NCI-H524 treated with DMSO at 0.1 percent for 48 hours (cell line): ENCODE measurements at regions not wholly inside any gene's neighbourhood (a gene's known extent, or its start where the extent isn't known, plus 50 kb on each side); places are given as distances from the start of the nearest gene placed in this dataset.

Source experiments
- DNase-seq: peaks from one replicate; lab custom pipeline; 2025; lab: John Stamatoyannopoulos, UW

- no peak for DNase-seq
Measured at GRCh38 chr10:84053626-84054025, 85.7 kb upstream of the GHITM start.

DNA sequence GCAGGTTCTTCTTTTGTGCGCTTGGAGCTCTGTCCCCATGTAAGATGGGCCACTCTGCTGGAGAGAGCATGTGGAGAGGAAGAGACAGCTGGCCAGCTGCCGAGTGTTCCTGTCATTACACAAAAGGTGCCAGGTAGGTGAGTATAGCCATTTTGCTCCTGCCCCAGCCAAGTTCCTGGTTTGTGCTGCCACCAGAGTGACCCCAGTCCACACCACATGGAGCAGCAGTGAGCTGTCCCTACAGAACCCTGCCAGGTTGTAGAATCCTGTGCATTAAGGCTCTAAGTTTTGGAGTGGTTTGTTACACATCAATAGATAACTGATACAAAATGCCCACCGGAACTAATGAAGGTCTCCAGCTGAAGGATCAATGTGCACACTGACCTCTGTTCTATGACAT, 84.6 kb upstream of the GHITM start:
- DNase-seq, result no peak

DNA sequence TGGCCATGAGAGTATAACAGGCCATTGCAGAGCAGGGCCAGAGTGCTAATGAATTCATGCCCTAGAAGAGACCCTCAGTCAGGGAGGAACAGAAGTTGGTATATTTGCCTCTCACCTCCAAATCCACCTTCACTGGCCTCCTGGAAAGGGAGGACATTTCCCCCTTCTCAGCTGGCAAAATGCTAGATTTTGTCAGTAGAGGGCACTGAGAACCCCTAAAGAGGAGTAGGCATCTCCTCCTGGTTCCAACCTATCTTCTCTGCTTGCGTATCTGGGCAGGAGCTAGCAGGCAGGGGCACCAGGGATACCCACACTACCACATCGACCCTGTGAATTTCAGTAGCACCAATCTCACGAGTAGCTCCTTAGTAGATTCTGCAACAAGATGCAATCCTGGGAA, 79.8 kb upstream of the GHITM start:
- DNase-seq, result no peak

DNA sequence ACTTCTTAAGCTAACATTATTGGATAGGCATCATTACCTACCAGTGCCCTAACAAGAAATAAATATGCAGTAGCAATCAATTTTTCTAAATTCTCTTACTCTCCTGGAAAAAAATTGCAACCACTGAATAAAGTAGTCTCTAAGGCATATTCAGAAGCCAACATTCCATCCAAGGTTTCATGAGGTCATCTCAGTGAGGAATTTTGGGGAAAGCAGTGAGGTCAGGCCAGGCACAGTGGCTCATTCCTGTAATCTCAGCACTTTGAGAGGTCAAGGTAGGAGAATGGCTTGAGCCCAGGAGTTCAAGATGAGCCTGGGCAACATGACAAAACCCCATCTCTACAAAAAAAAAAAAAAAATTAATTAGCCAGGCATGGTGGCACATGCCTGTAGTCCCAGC, 75.9 kb upstream of the GHITM start:
- DNase-seq, result no peak

DNA sequence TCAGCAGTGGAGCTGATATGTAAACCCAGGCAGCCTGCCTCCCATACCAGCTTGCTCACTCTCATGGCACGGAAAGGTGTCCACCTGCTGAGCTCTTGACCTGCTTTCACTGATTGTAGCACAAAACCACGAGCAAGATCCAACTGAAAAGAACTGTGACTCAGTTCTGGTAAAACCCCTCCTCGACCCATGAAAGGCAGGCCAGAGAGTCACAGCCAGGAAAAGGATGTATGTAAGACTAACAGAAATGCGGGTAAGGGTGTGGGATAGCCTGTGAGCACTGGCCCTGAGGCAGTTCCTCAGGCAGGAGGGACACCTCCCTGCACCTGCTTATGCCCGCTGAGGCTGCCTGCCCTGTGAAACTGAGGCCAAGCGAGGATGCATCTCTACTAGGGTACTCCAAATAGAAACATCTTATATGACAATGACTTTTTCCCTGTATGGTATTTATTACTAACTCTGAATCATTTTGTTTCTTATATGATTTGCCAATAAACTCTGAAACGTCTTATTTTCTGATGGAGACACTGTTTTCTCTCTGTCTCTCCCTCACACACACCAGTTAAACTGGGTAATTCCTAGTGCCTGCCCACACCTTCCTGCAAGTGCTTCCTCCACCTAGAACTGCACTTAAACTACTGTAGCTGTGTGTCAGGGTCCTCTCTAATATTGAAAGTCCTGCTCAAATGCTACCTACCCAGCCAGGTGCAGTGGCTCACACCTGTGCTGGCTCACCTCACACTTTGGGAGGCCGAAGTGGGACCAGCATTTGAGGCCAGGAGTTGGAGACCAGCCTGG, 73.3 kb upstream of the GHITM start:
- DNase-seq, result no peak

DNA sequence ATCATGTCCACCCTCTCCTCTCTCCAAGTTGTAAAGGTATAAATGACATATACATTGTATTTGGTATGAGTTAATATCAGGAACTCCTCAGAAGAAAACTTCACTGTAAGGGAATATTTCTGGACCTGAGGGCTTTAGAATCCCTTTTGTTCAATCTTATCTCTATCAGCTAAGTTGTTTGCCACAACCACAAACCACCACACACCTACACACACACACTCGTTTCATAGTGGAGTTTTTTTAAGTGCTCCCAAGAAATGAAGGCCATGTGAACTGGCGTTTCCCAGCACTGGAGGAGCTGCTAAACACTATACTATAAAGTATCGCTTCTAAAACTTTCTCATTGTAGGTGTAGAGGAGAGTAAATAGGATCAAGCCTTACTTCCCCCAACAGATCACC, 64.8 kb upstream of the GHITM start:
- DNase-seq, result no peak

- no peak for DNase-seq
Measured at GRCh38 chr10:84075226-84076046, 63.9 kb upstream of the GHITM start.

DNA sequence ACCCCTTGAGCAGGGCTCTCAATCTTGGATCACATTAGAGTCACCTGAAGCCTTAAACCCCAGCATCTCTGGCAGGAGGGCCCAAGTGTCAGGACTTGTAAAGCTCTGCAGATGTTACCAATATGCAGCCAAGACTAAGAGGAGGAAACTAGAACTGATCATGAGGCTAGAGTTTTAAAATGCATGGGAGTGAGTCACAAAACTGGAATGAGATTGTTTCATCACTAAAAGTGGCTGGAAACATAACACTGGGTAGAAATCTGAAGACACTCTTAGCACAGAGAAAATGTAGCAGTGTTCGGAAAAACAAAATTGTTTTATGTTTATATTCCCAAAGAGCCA, 63.3 kb upstream of the GHITM start:
- no peak for DNase-seq

DNA sequence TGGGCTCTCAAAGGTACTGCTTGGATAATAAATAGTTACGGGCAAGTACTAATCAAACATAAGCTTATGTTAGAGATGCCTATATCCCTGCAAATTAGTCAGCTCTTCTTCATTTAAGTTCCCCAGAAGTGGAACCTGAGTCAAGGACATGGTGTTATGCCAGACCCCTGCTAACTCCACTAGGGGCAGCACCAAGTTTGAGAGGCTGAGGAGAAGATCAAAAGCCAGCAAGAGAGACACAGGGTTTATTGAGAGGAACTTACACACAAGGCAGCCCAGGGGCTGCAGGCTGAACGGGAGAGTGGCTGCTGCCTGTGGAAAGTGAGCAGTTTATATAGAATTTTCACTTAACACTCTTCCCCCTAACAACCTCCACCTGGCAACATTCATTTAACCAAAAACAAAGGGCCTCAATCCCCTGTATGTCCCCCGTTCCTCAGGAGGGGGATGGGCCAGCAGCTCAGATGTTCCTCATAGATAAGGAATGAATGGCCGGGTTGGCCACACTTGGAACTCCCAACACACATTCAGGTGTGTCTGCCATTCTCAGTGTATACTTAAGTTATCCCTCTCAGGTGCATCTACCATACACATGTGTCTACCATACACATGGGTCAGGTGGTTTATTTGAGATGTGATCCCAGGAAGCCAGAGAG, 62.6 kb upstream of the GHITM start:
- DNase-seq, result no peak

GRCh38 chr10:84077768-84078167, 61.5 kb upstream of the GHITM start:
- no peak for DNase-seq

GRCh38 chr10:84078771-84079170, 60.5 kb upstream of the GHITM start:
- DNase-seq, result no peak

DNA sequence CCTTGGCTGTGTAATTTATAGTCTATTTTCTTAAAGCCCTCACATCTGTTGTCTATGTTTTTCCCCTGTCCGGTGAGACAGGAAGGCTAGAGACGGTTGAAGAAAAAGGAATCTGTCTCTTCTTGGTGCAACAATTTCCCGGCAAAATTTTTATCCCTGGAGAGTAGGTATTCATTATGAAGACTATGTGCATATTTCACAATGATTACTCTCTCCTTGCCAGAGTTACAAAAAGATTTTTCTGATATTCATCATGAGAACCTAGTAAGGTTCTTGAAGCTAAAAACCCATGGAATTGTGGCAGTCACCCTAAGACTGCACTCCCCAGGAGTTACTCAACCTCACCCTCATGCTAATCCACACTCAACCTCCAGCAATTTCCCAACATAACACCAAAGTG, 55.0 kb upstream of the GHITM start:
- DNase-seq, result no peak

DNA sequence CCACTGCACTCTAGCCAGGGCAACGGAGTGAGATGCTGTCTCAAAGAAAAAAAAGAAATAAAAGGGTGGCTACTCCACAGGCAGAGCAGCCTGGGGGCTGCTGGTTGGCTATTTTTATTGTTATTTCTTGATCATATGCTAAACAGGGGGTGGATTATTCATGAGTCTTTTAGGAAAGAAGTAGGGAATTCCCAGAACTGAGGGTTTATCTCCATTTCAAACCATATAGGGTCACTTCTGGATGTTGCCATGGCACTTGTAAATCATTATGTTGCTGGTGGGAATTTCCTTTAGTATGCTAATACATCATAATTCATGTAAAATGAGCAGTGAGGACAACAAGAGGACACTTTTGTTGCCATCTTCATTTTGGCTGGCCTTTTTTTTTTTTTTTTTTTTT, 52.1 kb upstream of the GHITM start:
- no peak for DNase-seq

- DNase-seq, result no peak
Measured at GRCh38 chr10:84088626-84089025, 50.7 kb upstream of the GHITM start.

DNA sequence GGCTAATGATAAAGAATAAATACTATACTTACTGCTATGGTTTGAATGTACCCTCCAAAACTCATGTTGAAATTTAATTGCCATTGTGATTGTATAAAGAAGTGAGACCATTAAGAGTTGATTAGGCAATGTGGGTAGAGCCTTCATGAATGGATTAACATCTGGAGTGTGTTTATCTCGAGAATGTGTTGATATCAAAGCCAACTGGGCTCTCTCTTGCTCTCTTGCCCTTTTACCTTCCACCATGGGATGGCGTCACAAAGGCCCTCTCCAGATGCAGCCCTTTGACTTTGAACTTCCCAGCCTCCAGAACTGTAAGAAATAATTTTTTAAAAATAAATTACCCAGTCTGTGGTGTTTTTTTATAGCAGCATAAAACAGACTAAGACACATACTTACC, 50.1 kb upstream of the GHITM start:
- DNase-seq, result no peak
